HG02571 (cell line): ENCODE measurements at regions not wholly inside any gene's neighbourhood (a gene's known extent, or its start where the extent isn't known, plus 50 kb on each side); places are given as distances from the start of the nearest gene placed in this dataset.
"Not testable (repeated sequence)": the region's sequence is repeated elsewhere in the genome, so short reads cannot be mapped to it uniquely, and the experiment has no call there.

Experiments
- ATAC-seq: cut with Tn5 transposase; IDR thresholded peaks from one replicate; pipeline ENCODE4 v1.9.1; 2021; ENCODE audit warnings: mild to moderate bottlenecking, moderate library complexity; ENCODE audit not compliant: unreplicated experiment

DNA sequence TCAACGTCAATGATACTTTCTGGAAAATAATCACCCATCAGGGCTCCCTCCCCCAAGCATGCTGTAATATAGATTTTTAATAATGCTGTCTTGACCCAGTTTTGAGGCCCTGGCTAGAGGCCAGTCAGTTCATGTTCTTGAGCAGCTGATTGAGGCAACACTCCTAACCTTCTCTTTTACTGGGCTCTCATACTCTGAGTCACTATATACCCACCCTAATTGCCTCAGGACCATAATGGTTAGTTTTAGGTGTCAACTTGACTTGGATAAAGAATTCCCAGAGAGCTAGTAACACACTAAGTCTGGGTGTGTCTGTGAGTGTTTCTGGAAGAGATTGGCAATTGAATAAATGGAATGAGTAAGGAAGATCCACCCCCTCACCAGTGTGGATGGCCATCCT lies 527.0 kb upstream of the ATP2B1 start:
- ATAC-seq, result no peak

DNA sequence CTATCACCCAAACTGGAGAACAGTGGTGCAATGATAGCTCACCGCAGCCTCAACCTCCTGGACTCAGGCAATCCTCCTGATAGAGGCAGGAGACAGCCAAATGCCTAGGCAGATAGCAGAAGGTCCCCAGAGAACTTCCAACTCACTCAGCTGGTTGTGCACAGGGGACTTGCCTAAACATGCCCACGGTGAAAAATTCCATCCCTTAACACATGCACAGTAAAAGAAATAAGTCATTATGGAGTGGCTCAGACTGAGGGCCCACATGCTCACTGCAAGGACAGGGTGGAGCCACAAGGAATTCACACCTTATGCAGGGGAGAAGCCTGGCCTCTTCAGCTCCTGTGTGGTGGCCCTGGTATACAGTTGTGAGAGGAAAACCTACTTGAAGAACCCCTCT lies 525.8 kb upstream of the ATP2B1 start:
- no peak for ATAC-seq

DNA sequence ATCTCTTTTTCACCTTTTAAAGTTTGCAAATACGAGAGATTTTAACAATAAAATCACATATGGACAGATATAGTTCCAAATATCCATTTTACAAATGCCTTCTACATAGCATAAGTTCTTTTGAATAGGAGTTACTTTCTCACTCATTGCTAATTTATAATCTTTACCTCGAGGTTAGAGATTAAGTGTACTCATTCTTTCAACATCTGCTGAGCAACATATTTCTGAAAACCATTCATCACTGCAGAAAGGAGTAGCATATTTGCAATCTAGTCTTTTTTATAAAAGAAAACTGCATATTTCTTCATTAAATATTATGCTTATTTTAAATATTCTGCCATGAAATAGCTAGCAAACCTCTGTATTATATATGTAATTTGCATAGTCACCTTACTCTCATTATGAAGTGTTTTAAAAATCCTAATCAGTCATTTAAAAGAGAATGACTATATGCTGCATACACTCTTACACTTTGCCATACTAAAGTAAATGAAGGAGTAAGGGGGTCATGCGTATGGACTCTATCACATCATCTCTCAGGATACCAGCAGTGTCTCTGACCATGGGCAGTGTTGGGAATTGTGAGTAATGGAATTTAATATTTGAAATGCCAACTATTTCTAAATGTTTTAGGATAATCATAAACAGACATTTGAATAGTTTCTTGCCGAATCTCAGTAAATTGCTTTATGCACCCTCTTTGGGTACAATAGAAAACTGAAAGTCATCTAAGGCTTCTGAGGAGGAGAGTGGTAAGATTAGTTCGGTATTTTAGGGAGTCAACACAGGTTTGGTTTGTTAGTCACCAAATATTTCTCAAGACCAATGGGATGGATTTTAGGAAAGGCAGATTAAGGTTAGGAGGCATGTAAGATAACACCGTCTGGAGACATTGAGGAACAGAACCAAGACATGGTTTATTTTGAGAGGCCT lies 524.8 kb upstream of the ATP2B1 start:
- ATAC-seq, result no peak

DNA sequence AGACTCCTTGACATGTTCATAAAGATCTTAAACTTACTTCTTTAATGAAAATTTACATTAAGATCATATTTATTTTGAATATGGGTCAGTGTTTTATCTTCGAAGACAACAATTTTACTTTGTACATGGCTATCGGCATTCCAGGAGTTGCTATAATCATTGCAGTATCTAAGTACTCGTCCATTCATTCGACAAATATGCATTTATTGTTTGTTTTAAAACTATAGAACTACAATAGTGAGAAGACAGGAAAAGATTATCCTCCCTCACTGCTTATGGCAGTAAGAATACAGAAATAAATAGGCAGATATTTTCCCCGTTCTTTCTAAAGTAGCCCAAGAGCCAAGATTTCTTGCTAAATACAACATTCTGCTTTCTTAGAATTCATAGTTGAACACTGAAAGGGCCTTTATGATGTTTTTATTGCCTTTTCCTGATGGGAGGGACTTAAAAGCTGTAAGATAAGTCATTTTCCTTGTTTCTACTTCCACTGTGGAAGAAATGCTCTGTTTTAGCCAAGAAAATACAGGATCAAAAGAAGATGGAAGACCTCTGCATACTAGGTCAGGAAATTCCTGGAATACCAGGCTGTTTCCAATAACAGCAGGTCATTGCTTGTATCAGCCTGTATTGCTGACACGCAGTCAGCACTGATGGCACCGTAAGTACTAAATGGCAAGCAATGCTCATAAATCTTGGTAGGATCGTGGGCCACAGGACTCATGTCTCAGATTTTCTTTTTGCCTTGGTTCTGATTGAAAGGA lies 521.0 kb upstream of the ATP2B1 start:
- ATAC-seq, result no peak

DNA sequence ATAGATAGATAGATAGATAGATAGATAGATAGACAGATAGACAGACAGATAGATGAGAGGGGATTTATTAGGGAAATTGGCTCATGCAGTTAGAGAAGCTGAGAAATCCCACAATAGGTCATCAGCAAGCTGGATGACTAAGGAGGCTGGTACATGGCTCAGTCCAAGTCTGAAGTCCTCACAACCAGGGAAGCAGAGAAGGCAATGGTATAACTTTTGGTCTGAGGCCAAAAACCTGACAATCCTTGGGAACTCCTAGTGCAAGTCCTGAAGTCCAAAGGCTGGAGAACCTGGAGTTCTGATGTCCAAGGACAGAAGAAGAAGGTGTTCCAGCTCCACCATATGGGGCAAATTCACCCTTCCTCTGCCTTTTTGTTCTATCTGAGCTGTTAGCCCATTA lies 517.6 kb upstream of the ATP2B1 start:
- no peak for ATAC-seq

DNA sequence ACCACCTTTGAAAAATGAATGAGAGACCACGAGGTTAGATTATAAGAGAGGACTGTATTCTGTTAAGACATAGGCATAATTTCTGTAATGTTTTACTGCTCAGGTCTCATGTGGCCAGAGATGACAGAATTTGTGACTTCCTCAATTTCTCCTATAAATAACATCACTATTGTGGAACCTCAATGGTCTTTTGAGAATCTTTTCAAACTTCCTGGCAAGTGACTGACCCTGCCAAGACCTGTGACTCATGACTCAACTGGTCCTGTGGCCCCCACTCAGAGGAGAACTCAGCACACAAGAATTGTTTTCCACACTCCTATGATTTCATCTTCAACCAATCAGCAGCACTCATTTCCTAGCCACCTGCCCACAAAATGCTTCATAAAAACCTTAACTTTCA lies 508.2 kb upstream of the ATP2B1 start:
- ATAC-seq, result no peak

DNA sequence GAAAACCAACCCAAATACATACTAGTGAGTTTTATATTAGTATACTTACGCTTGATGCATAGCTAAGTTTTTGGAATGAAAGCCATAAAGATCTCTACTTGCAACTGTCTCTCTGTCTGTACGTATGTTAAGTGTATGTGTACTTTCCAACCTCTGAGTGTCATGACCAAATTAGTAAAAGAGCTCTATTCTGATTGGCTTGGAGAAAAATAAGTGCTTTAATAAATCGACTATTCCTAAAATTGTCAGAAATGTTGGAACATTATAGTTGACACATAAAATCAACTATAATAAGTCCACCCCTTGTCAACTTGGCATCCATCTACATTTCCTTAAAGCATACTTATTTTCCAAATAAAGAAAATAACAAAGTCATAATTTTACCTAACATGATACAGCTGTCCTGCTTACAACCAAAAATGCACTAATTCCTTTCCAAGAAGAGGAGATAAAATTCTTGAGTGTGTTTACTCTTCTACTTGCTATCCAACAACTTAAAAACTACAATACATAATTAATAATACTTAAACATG lies 507.4 kb upstream of the ATP2B1 start:
- ATAC-seq, result no peak

DNA sequence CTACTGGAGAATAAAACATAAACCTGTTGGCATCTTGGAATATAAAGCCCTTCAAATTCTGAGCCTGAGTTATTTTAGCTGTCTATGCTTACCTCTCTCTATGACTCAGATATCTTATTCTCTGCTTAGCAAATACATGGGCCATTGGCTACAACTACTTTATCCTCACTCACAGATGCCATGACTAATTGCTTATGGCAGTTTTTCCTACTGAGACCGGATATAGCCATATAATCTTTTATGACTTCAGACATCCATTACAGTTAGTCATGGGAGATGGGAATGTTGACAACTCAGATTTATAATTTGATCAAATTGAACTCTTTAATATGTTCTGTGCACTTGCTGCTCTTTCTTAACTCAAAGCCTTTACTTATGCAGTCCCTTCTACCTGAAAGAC lies 502.4 kb upstream of the ATP2B1 start:
- ATAC-seq, result no peak

DNA sequence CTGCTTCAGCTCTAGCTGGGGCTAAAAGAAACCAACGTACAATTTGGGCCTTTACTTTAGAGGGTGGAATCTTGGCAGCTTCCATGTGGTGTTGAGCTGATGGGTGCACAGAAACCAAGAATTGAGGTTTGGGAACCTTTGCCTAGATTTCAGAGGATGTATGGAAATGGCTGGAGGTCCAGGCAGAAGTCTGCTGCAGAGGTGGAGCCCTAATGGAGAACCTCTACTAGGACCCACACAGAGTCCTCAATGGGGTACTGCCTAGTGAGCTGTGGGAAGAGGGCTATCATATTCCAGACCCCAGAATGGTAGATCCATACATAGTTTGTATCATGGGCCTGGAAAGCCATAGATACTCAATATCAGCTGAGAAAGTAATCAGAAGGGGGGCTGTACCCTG lies 500.4 kb upstream of the ATP2B1 start:
- no peak for ATAC-seq

DNA sequence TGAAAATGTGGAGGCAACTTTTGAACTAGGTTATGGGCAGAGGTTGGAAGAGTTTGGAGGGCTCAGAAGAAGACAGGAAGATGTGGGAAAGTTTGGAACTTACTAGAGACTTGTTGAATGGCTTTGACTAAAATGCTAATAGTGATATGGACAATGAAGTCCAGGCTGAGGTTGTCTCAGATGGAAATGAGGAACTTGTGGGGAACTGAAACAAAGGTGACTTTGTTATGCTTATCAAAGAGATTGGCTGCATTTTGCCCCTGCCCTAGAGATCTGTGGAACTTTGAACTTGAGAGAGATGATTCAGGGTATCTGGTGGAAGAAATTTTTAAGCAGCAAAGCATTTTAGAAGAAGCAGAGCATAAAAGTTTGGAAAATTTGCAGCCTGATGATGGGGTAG lies 499.7 kb upstream of the ATP2B1 start:
- not testable (repeated sequence) for ATAC-seq

DNA sequence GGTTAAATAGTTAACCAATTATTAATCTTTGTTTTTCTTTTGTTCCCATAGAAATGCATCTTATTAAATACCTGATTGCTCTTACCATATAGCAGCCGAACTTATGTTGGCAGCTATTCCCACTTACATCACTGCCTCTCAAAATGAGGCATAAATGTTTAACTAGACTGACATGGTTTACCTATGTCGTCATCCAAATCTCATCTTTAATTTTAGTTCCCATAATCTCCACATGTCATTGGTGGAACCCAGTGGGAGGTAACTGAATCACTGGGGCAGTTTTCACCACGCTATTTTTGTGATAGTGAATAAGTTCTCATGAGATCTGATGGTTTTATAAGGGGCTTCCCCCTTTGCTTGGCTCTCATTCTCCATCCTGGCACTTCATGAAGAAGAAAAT lies 499.2 kb upstream of the ATP2B1 start:
- ATAC-seq, result no peak

DNA sequence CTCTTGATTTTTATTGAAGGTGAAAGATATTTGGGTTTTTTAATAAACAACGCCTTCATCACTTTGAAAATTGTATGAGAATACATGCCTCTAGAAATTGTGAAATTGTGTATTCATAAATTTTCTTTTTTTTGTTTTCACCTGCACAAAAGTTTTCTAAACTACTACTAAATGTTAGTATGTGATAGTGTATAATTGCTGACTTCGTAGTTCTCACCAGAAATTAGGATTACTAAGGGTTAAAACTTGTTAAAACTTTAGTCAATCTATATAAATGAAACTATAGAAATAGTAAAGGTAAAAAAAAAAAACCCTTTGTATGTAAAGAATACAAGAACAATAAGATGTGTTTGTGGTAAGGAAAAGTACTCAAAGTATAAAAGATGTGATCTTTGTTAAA lies 496.5 kb upstream of the ATP2B1 start:
- ATAC-seq, result no peak

DNA sequence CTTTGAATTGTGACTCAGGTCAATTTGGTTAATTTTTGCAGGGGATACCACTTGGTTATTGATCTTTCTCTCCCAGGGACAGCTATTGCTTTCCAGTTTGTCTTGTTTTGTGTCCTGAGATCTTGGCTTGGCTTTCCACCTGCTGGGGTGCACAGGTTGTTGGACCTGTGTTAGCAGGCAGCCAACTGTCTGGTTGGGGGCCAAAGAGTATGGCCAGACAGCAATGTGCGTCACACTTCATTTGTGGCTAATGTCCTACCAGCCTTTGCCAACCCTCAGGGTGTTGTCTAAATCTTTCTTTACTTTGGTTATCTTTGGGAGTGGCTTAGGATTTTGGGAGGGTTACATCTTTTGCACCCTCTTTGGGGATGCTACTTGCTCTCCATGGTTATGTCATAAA lies 494.9 kb upstream of the ATP2B1 start:
- ATAC-seq, result no peak

DNA sequence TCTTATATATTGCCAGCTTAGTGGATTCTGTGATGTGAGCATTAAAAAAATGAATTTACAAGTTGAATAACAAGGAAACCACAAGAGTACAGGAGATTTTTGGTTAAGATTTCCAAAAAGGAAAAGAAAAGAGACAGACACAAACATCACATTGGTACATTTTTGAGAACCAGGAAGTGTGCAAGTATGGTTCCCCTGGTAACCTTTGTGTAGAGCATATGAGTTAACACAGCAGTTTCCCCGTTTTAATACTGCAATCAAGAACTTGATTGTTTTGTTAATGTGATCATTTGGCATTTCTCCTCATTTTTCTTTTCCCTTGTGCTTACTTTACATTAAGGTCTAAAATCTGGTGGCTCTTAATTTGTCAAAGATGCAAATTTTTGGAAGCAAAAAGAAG lies 490.4 kb upstream of the ATP2B1 start:
- no peak for ATAC-seq

DNA sequence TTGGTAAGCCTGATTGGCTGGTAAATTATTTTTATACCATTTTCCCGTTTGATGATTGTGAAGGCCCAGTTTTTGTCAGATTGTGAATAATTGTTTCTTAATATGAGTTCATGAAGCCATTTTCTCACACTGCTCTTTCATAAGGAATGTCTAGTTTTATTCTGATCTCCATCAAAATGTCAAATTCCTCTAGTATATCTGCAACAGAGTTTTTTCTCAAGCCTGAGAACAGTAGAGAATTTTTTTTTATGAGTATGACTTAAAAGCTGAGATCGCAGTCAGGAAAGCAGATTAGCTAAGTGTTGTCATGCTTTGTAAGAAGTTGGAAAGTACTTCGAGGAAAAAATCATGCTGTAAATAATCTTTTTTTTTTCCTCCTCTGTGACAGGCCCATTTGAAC lies 484.9 kb upstream of the ATP2B1 start:
- ATAC-seq, result no peak

DNA sequence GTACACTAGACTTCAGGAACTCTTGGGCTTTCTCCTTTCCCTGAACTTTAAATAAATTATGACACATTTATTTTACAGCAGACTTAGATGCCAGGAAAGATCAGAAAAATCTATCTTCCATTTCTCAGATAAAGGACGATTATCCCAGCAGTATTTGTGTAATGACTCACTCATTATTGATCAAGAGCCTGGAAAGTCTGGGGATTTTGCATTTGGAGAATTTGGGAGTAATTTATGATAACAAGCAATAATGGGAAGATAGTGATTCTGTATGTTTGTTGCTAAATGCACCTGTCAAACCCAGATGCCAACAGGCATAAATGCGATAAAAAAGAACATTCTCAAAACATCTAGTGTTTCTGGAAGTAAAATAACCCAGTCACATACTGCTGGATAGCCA lies 480.2 kb upstream of the ATP2B1 start:
- no peak for ATAC-seq

DNA sequence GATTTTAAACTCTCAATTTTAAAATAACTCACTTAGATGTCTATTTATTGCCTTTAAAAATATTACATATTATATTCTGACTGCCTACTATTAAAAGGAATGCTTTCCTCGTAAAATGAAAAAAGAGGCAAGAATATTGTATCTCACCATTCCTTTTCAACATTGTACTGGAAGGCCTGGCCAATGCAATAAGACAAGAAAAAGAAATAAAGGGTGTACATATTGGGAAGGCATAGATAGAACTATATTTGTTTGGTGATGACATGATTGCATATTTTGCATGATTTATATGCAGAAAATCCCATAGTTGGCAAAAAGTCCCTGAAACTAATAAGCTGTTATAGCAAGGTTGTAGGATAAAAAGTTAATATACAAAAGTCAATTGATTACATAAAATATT lies 474.6 kb upstream of the ATP2B1 start:
- ATAC-seq, result no peak

DNA sequence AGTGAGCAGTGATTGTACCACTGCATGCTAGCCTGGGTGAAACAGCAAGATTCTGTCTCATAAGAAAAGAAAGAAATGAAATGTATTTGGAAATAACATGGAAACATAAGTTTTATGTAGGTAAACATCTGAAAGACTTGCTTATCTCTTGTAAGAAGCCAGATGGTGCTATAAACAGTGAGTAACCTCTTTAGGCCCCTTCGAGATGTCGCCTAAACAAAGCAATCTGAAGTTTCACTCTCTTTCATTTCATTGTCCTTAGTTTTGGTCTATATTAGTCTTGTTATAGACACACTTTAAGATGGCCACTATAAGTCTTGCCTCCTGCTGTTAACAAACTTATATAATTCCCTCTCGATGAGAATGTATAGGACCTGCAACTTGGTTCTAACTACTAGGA lies 472.6 kb upstream of the ATP2B1 start:
- no peak for ATAC-seq

DNA sequence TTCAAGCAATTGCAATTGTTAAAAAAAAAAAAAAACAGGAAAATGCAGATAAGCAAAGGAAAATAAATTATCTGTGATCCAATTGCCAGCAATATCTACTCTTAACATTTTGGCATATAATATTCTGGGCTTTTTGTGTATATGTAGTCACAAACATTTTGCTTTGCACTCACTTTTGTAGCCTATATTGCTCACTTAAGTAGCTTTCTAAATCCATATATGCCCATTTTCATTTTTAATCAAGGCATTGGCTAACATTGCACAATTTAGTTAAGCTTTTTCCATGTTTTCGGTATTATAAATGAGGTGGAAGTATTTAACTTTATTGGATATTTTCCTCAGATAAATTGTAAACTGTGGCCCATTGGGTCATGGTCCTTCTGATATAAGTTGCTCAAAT lies 466.3 kb upstream of the ATP2B1 start:
- ATAC-seq, result no peak

DNA sequence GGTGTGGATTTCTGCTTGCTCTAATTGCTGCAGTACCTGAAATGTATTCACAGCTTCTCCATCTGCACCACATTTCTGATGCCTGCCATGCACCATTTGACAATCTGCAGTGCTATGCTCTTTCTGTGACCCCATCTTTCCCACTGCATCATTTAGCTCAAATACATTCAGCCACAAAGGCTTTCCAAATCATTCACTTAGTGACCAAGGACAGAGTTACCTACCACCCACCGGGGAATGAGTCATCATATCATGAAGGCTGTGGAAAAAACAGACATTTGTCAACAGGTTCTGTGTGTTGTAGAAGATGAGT lies 465.5 kb upstream of the ATP2B1 start:
- no peak for ATAC-seq

DNA sequence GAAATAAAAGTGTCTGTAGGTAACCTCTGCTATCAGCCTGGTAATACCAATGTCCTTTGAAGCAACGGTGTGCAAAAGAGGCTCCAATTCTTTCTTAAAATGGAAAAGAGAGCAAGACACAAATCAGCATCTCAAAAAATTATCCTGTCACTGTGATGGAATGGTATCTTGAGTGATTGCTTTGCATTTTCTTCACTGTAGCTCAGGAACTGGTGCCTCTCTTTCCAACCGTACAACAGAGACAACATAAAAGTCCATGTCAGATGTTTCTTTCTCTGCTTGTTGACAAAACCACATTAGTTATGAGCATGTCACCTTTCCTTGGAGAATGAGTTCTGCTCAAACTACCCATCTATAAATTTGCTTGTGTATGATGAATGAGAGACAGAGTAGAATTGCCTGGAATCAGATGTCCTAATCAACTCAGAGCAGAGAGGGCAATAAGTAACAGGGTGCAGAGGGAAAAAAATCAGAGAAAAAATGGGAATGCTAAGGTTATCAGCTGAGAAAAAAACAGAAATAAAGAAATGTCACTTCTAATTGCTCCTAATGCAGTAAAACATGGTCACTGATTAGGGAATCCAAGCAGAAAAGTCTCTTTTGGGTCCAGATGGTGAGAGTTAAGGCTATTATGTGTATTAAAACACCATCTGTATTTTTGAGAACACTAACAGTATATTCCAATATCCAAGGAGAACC lies 465.0 kb upstream of the ATP2B1 start:
- ATAC-seq, result no peak

DNA sequence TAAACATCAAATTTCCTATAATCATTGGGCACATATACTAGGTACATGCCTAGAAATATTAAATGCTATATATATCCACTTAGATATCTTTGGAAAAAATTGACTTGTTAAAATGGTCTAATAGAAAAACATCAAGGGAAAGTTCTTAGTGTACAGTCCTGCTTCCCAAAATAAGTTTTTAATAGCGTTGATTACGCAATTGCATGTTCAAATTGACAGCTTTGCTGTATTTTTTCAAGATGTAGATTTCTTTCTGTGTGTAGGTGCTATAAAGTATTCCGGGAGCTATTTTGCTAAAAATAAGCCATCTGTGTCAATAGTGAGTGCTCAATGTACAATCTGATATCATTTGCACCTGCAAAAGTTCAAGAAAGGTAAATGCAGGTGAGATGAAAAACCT lies 463.9 kb upstream of the ATP2B1 start:
- ATAC-seq, result no peak
